Islet of Langerhans (tissue), 1 donor: ENCODE measurements at regions not wholly inside any gene's neighbourhood (a gene's known extent, or its start where the extent isn't known, plus 50 kb on each side); places are given as distances from the start of the nearest gene placed in this dataset.

Experiments used
- FAIRE-seq: peaks from one replicate; lab custom pipeline; 2011; peaks lifted over from hg19 to GRCh38; lab: Jason Lieb, UNC

DNA sequence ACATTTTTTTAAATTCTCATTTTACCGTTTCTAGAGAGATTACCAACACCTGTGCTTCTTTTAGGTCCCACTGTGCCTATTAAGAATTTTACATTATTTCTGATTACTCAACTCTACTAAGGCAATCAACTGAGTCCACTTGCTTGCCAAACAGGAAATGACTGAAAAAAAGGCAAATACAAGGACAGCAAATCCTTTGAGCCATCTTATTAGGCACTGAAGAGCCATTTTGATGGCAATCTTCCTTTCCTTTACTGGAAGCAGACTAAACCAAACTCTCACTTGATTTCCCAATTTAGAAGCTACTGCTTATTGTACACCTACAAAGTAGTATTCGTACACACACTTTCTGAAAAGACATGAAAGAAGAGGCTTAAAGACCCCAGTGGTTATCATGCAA lies 121.4 kb upstream of the COL3A1 start:
- no peak for FAIRE-seq

DNA sequence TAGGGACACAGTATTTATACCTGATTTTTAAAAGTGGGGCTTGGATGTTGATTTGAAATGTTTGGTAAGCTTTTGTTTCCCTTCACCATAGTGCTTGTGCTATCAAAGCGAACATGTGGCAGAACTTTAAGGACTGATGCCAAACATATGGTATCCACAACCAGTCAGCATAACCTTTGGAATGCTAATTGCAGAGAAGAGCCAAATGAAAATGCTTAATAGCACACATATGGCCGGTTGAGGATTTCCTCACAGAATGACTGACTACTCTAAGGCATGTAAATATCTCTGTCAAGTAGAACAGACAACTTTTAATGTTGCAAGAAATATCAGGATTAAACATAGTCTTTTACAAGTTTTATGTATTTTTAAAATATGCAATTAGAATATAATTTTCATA lies 120.9 kb upstream of the COL3A1 start:
- FAIRE-seq: no peak

GRCh38 chr2:188865681-188866080 lies 108.5 kb upstream of the COL3A1 start:
- FAIRE-seq: no peak

- FAIRE-seq: no peak
Observed at GRCh38 chr2:188869550-188869949, 104.6 kb upstream of the COL3A1 start.

DNA sequence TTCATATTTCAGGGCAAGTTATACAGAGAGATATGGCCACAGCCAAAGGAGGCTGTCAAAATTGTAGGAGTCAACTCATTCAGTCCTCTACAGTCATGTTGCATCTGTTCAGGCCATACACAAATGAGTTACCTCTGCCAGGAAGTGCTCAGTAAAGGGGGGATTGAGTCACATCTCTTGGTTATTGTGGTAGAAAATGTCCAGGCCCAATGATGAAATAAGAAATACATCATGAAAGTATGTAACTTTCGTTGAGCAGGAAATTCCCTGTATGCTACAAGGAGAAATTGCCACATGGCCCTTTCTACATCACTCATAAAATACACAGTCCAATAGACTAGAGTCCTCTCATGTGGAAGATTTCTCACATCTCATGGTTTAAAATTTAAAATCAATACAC lies 103.9 kb upstream of the COL3A1 start:
- FAIRE-seq: no peak

GRCh38 chr2:188875104-188875503 lies 99.1 kb upstream of the COL3A1 start:
- FAIRE-seq: no peak

DNA sequence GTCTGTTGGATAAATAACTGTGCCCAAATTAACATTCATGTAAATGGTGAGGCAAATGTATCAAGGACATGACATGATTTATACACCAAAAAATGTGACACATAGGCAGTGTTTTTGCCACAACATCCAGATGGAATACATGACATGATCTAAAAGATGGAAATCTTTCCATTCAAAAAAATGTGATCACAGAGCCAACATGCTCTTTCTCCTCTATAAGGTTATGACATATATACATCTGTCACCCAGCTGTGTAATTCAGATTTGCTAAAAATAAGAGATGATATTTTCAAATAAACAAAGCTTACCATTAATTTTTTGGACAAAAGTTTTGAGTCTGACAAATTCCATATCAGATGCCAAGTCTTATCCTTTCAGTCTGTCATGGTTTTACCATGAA lies 95.5 kb upstream of the COL3A1 start:
- FAIRE-seq: no peak

DNA sequence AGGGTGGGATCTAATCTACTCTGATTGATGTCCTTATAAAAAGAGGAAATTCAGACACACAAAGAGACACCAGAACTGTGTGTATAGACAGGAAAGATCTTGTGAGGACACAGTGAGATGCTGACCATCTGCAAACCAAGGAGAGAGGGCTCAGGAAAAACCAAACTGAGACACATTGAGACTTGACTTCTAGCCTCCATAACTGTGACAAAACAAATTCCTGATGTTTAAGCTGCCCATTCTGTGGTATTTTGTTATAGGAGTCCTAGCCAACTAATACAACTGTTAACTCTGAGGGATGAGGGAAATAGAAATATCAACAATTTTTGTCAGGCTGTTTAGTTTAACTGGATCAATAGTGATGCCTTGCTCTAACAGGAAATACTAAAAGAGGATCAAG lies 93.4 kb upstream of the COL3A1 start:
- FAIRE-seq: no peak

- FAIRE-seq: no peak
Observed at GRCh38 chr2:188881434-188881833, 92.7 kb upstream of the COL3A1 start.

GRCh38 chr2:188884046-188884445 lies 90.1 kb upstream of the COL3A1 start:
- no peak for FAIRE-seq

- no peak for FAIRE-seq
Observed at GRCh38 chr2:188884517-188884916, 89.7 kb upstream of the COL3A1 start.

GRCh38 chr2:188889187-188889586 lies 85.0 kb upstream of the COL3A1 start:
- no peak for FAIRE-seq

- no peak for FAIRE-seq
Observed at GRCh38 chr2:188890755-188891154, 83.4 kb upstream of the COL3A1 start.

- FAIRE-seq: no peak
Observed at GRCh38 chr2:188892636-188893035, 81.5 kb upstream of the COL3A1 start.

- FAIRE-seq: no peak
Observed at GRCh38 chr2:188893972-188894371, 80.2 kb upstream of the COL3A1 start.

DNA sequence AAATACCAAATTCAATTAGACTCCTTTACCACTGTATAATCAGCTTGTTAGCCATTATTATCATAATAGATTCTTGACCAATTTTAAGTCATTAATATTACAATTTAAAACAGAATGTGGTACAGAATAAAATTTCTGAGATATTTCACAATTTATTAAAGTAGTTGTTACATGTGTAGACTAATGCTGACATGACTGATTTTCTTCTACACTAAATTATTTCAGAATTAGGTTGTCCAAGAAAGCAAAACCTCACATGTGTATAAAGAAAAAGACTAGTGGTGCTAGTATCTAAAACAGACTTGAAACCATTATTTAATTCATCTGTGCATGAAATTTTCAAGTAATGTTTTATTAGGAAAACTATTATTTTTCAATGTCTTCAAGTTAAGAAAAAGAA lies 79.2 kb upstream of the COL3A1 start:
- FAIRE-seq: no peak

DNA sequence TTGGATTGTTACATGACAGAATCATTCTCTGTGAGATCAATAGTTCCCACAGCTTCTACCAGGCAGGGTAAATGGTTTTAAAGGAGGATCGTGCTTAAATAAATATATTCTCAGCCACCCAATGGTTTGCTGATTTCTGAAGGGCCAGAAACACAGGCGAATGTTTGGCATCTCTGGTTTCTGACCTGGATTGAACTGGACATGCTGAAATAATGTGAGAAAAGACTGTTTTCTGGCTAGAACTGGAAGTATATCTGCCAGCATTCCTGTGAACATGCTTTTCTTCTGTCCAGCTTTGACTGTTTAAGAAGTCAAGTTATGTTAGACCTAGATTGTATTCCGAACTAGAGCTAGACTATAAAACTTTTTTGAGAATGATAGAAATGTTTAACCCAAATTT lies 77.1 kb upstream of the COL3A1 start:
- FAIRE-seq: no peak

DNA sequence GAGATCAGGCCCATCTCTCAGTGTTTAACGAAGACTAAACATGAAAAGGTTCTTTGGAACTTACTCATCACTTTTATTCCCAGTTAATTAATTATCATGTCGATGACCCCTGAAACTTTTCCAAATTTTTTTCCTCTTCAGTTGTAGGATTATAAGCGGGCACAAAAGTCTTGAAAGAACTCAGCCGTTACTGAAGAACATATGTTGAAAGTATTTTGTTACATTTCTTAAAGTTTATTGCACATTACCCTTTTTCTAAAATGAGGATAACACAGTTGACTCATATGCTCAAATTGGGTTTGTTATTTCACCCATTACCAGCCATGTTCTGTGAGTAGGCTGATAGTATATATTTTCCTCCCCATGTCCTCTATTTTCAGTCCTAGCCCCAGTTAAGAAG lies 75.9 kb upstream of the COL3A1 start:
- FAIRE-seq: no peak

DNA sequence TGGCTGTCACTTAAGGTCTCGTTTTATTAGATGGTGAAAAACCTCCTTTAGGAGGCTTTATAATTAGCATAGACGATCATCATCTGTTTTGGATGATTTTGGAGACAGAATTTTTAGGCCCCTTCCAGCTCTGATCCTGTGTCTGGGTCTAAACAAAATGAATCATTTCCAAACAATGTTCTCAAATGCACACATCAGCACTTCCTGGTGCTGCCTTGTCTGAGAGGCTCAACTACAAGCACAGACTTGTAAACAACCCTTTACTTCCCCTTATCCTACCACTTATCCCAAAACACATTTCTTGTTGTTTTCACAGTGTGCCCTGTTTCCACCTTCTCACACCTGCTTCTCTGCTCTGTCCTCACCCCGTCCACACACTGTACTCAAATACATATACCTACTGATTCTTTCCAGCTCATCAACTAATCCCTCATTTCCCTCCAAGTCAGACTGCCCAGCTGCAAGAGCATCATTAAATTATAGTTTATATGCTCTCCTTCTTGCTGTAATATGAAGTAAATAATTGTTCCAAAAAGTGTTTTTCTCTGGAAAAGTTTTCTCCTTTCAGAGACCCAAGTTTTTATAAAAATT lies 71.2 kb upstream of the COL3A1 start:
- FAIRE-seq: peak; percentile 55

- FAIRE-seq: no peak
Observed at GRCh38 chr2:188903740-188904139, 70.4 kb upstream of the COL3A1 start.

GRCh38 chr2:188909036-188909435 lies 65.1 kb upstream of the COL3A1 start:
- FAIRE-seq: no peak

DNA sequence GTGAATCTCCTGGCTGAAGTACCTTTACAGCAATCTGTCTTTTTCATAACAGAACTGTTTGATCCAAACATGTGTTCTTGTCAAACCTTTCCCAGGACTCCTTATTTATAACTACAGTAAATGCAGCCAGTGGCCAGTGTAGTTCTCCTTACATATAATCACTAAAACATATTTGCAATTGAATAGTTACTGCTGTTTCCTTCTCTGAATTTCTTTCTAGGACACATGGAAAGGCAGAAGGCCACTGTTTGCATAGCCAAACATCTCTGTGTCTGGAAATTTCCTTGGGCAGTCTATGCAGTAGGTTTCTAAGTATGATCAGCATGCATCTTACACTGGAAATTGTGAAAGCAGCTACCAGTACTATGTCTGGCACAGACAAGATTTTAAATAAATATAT lies 57.4 kb upstream of the COL3A1 start:
- FAIRE-seq: no peak

GRCh38 chr2:188917632-188918031 lies 56.5 kb upstream of the COL3A1 start:
- FAIRE-seq: no peak

- FAIRE-seq: no peak
Observed at GRCh38 chr2:188919824-188920223, 54.3 kb upstream of the COL3A1 start.

DNA sequence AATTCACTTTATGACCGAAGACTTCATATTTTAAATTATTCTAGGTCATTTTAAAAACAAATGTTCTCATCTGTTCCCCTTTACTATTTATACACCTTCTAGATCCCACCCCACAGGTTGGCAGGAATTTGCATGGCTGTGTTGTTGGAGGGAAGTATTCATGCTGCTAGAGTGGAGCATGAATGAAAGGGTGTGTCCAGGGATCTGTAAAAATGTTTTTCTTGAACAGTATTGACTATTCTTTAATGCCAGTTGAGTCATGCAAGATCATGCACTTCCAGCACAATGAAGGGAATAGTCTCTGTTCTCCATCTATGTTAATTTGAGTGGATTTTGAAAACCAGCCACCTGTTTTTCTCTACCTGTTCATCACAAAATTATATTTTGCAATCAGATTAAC lies 52.0 kb upstream of the COL3A1 start:
- no peak for FAIRE-seq
